ENCODE measurements at regions not wholly inside any gene's neighbourhood (a gene's known extent, or its start where the extent isn't known, plus 50 kb on each side); places are given as distances from the start of the nearest gene placed in this dataset.

DNA sequence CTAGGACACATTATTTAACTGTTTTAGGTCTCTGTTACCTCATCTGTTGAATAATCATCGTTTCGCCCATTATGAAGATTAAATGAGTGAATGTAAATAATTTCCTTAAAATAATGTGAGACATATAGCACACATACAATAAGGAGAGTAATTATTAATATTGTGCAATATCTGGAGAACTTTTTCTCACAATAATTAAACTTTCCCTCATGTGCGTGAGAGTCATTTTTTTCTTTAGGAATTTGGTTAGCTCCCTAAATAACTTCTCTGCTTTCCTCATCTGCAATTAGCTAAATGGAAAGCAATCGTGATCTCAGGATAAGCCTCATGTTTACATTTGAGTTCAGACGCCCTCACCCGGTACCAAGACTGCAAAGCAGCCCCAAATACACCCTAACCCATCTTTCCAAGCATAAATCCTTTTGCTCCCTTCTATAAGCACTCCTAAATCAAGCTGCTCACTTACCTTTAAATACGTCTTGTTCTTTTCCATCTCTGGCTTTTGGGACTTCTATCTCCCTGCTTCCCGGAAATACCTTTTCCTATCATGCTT lies 78.8 kb downstream of the MZT1 start (continued):
- no peak for TF ChIP-seq NFYB (CRISPR knock-in tag; IDR thresholded peaks at IDR 0.05)
- TF ChIP-seq STAG1 (CRISPR knock-in tag; IDR thresholded peaks at IDR 0.05), result peak; percentile 57

DNA sequence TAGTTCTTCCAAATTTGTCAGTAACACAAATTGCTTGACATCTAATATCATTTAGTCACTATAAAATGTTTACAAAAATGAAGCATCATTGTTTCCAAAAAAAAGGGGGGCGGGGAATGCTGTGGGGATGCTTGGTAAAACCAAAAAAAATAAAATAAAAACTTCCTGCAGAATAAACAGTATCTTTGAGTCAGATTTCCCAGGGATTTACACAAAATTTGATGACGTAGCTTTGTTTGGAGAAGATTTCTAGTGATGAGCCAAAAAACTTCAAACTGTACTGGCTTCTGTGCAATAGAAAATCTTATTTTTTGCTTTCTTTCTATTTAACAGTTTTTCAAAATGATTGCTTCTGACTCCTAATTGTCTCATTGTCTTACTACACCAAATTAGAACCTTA lies 80.0 kb downstream of the MZT1 start:
- FAIRE-seq (no peak), DNase-seq (ENCODE audit: low spot score) (no peak), ATAC-seq (no peak)
- WGBS (ENCODE audit: low lambda C conversion rate), result 32% methylated on average over 2 of the region's 2 CpGs
- ChIA-PET POLR2A (no interaction called here), CTCF (ENCODE audit: low intra/inter-chr PET ratio, low total read pairs) (no interaction called here)
- TF ChIP-seq BORCS8-MEF2B (CRISPR knock-in tag; IDR thresholded peaks at IDR 0.05) (no peak), MAFK (conservative IDR thresholded peaks at IDR 0.05 in 1 of 2, IDR thresholded peaks at IDR 0.05 in 1 of 2; ENCODE audit: low read length in 2 of 2) (peak; percentile 21 to 63; a peak in 3 of 4 replicates), MAFF (IDR thresholded peaks at IDR 0.05; ENCODE audit: low read depth, low read length) (peak; percentile 32; the same call in 1 of the 2 replicates), NFKBIZ (CRISPR knock-in tag; IDR thresholded peaks at IDR 0.05) (no peak)
- Histone ChIP-seq H3K9ac (ENCODE audit: insufficient read depth, low read depth, low read length) (no peak overlapping the region), H3K4me2 (ENCODE audit: low read depth, low read length) (no peak overlapping the region), H2AFZ (ENCODE audit: low read length) (no peak overlapping the region), H3K27me3 (ENCODE audit: control insufficient read depth in 1 of 2, insufficient read depth in 2 of 2, low read length in 2 of 2) (no peaks in the 10 kb centered on the region), H3K4me1 (ENCODE audit: insufficient read depth, low read length) (0 out of 2 replicates have a peak, but pooled peaks cover 4% of the 10 kb centered on the region), H3K9me3 (ENCODE audit: low read length) (no peaks in the 10 kb centered on the region), H4K20me1 (ENCODE audit: insufficient read depth, low read length) (no peaks in the 10 kb centered on the region), H3K27ac (ENCODE audit: extremely low read length, insufficient read depth, low read length) (no peak overlapping the region), H3K4me3 (replicated peaks in 1 of 3; ENCODE audit: insufficient read depth in 1 of 3, low read depth in 2 of 3, low read length in 3 of 3) (no peak overlapping the region), H3K79me2 (ENCODE audit: insufficient read depth, low read length) (no peaks in the 10 kb centered on the region), H3K36me3 (replicated peaks in 1 of 2; ENCODE audit: control insufficient read depth in 1 of 2, insufficient read depth in 2 of 2, low read length in 2 of 2) (no peaks in the 10 kb centered on the region)
- intact Hi-C loops (cut with micrococcal nuclease; ENCODE audit: unreplicated experiment) (no loop called here), in situ Hi-C loops (cut with HindIII; ENCODE audit: extremely low pct_ligation_motif_present, low pct_unique_long_range_greater_than_20kb) (no loop called here)
- BruUV-seq (replicated peaks), result no TSS peak

DNA sequence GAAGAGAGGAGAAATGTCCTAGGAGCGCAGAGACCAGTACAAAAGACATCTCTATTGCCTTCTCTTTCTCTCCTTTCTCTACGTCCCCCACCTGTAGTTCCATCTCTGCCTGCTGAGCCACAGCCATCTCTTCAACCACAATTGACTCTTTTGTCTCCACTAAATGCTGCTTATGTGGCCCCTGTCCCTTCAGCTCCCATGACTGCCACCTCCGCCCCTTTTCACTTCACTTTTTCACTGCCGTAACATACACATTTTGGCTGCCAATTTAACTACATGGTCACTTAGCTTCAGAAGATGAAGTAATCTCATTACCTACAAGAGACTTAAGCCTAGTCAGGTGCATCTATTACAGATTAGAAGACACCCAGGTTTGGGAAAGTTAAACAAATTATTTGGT lies 81.9 kb downstream of the MZT1 start:
- H3K4me1 ChIP-seq (ENCODE audit: insufficient read depth, low read length), result no peaks in the 10 kb centered on the region
- WGBS (ENCODE audit: low lambda C conversion rate), result 17% methylated on average over 4 of the region's 4 CpGs
- ATAC-seq (no peak), DNase-seq (ENCODE audit: low spot score) (no peak), FAIRE-seq (no peak)
- H3K9ac ChIP-seq (ENCODE audit: insufficient read depth, low read depth, low read length), result no peak overlapping the region
- no peak overlapping the region for H3K27ac ChIP-seq (ENCODE audit: extremely low read length, insufficient read depth, low read length)
- no peaks in the 10 kb centered on the region for H3K9me3 ChIP-seq (ENCODE audit: low read length)
- H4K20me1 ChIP-seq (ENCODE audit: insufficient read depth, low read length), result no peaks in the 10 kb centered on the region
- no peak for TF ChIP-seq YEATS2 (CRISPR knock-in tag; IDR thresholded peaks at IDR 0.05; ENCODE audit: borderline replicate concordance)
- TF ChIP-seq NCOA2 (CRISPR knock-in tag; IDR thresholded peaks at IDR 0.05), result no peak
- TF ChIP-seq ZBTB3 (CRISPR knock-in tag; IDR thresholded peaks at IDR 0.05; ENCODE audit: borderline replicate concordance, low read depth), result no peak
- TF ChIP-seq, protein P1, sequence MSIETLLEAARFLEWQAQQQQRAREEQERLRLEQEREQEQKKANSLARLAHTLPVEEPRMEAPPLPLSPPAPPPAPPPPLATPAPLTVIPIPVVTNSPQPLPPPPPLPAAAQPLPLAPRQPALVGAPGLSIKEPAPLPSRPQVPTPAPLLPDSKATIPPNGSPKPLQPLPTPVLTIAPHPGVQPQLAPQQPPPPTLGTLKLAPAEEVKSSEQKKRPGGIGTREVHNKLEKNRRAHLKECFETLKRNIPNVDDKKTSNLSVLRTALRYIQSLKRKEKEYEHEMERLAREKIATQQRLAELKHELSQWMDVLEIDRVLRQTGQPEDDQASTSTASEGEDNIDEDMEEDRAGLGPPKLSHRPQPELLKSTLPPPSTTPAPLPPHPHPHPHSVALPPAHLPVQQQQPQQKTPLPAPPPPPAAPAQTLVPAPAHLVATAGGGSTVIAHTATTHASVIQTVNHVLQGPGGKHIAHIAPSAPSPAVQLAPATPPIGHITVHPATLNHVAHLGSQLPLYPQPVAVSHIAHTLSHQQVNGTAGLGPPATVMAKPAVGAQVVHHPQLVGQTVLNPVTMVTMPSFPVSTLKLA (IDR thresholded peaks at IDR 0.05), result no peak
- no peak for TF ChIP-seq RXRB (CRISPR knock-in tag; IDR thresholded peaks at IDR 0.05; ENCODE audit: borderline replicate concordance)
- no peak for TF ChIP-seq ZMYM4 (CRISPR knock-in tag; IDR thresholded peaks at IDR 0.05)
- TF ChIP-seq ZSCAN29 (CRISPR knock-in tag; conservative IDR thresholded peaks at IDR 0.05), result no peak
- TF ChIP-seq, protein P2, sequence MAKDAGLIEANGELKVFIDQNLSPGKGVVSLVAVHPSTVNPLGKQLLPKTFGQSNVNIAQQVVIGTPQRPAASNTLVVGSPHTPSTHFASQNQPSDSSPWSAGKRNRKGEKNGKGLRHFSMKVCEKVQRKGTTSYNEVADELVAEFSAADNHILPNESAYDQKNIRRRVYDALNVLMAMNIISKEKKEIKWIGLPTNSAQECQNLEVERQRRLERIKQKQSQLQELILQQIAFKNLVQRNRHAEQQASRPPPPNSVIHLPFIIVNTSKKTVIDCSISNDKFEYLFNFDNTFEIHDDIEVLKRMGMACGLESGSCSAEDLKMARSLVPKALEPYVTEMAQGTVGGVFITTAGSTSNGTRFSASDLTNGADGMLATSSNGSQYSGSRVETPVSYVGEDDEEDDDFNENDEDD (CRISPR knock-in tag; IDR thresholded peaks at IDR 0.05; ENCODE audit: borderline replicate concordance), result no peak
- TF ChIP-seq ZNF670 (CRISPR knock-in tag; IDR thresholded peaks at IDR 0.05; ENCODE audit: borderline replicate concordance), result no peak
- no peak for TF ChIP-seq ZNF83 (CRISPR knock-in tag; IDR thresholded peaks at IDR 0.05; ENCODE audit: borderline replicate concordance)
- TF ChIP-seq ATM (IDR thresholded peaks at IDR 0.05; ENCODE audit: borderline replicate concordance), result no peak
- H3K79me2 ChIP-seq (ENCODE audit: insufficient read depth, low read length), result no peaks in the 10 kb centered on the region
- H3K4me2 ChIP-seq (ENCODE audit: low read depth, low read length), result no peak overlapping the region
- ChIA-PET CTCF (ENCODE audit: low intra/inter-chr PET ratio, low total read pairs) (no interaction called here), POLR2A (no interaction called here)
- no TSS peak for BruUV-seq (replicated peaks)
- intact Hi-C loops (cut with micrococcal nuclease; ENCODE audit: unreplicated experiment) (no loop called here), in situ Hi-C loops (cut with HindIII; ENCODE audit: extremely low pct_ligation_motif_present, low pct_unique_long_range_greater_than_20kb) (no loop called here)
- no peak overlapping the region for H2AFZ ChIP-seq (ENCODE audit: low read length)
- H3K36me3 ChIP-seq (replicated peaks in 1 of 2; ENCODE audit: control insufficient read depth in 1 of 2, insufficient read depth in 2 of 2, low read length in 2 of 2), result no peaks in the 10 kb centered on the region
- H3K27me3 ChIP-seq (ENCODE audit: control insufficient read depth in 1 of 2, insufficient read depth in 2 of 2, low read length in 2 of 2), result no peaks in the 10 kb centered on the region
- H3K4me3 ChIP-seq (replicated peaks in 1 of 3; ENCODE audit: insufficient read depth in 1 of 3, low read depth in 2 of 3, low read length in 3 of 3), result no peak overlapping the region
